Upper lobe of right lung (tissue), 1 donor: ENCODE measurements at regions not wholly inside any gene's neighbourhood (a gene's known extent, or its start where the extent isn't known, plus 50 kb on each side); places are given as distances from the start of the nearest gene placed in this dataset.
A peak's percentile ranks its signal among the peaks of the same experiment; 100 is the strongest.

Experiments used
- ATAC-seq: fragments of 200-7000 bp; cut with Tn5 transposase; one replicate; pipeline ENCODE4 v1.9.1; 2020; ENCODE audit warnings: mild to moderate bottlenecking, moderate library complexity
- DNase-seq: peaks from one replicate; pipeline ENCODE4 v3.0.0-alpha.2; 2020
- H3K27ac ChIP-seq: fragments of 200-600 bp; one replicate; pipeline ENCODE4 v1.8.0; 2022
- H3K27me3 ChIP-seq: fragments of 200-600 bp; one replicate; pipeline ENCODE4 v1.8.0; 2022; ENCODE audit warnings: mild to moderate bottlenecking
- H3K36me3 ChIP-seq: fragments of 200-600 bp; one replicate; pipeline ENCODE4 v1.8.0; 2022
- H3K4me1 ChIP-seq: fragments of 200-600 bp; one replicate; pipeline ENCODE4 v1.8.0; 2022
- H3K4me3 ChIP-seq: fragments of 200-600 bp; one replicate; pipeline ENCODE4 v1.8.0; 2022; ENCODE audit warnings: mild to moderate bottlenecking
- H3K9me3 ChIP-seq: fragments of 200-600 bp; one replicate; pipeline ENCODE4 v1.8.0; 2022
- intact Hi-C: fragments of 100-400 bp; cut with DNase I; formaldehyde crosslinking; loops from one replicate; pipeline ENCODE4 v1.11.0; 2022
- TF ChIP-seq, protein P1 (sequence below): fragments of 200-600 bp; IDR thresholded peaks from one replicate; pipeline ENCODE4 v1.8.0; 2022; ENCODE audit warnings: antibody characterized with exemption
- donor health status: DM: no; HTN: yes; CAD: no; lungs with severe emphysema.

DNA sequence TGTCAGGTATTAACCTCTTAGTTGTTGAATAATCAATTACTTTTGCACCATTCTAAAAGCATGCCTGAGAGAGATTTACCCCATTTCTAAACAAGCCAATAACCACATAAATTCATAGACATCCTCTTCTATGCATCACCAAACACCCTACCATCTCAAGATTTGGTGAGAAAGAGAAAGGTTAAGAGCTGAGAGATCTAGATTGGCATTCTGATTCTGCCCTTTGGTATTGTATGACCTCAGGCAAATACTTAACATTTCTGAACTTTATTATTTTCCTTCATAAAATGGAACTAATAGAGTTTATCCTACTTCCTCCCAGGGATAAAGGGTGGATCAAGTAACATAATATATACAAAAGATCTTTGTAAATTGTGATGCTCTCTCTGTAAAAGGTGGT is 146.5 kb upstream of the MME start:
- no peaks in the 10 kb centered on the region for H3K9me3 ChIP-seq
- no peaks in the 10 kb centered on the region for H3K4me1 ChIP-seq
- ATAC-seq (no peak), DNase-seq (no peak)
- intact Hi-C loops = no loop called here
- TF ChIP-seq, protein P1, sequence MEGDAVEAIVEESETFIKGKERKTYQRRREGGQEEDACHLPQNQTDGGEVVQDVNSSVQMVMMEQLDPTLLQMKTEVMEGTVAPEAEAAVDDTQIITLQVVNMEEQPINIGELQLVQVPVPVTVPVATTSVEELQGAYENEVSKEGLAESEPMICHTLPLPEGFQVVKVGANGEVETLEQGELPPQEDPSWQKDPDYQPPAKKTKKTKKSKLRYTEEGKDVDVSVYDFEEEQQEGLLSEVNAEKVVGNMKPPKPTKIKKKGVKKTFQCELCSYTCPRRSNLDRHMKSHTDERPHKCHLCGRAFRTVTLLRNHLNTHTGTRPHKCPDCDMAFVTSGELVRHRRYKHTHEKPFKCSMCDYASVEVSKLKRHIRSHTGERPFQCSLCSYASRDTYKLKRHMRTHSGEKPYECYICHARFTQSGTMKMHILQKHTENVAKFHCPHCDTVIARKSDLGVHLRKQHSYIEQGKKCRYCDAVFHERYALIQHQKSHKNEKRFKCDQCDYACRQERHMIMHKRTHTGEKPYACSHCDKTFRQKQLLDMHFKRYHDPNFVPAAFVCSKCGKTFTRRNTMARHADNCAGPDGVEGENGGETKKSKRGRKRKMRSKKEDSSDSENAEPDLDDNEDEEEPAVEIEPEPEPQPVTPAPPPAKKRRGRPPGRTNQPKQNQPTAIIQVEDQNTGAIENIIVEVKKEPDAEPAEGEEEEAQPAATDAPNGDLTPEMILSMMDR = no peak
- H3K36me3 ChIP-seq = no peaks in the 10 kb centered on the region
- H3K27me3 ChIP-seq = no peaks in the 10 kb centered on the region
- H3K27ac ChIP-seq = no peak overlapping the region
- H3K4me3 ChIP-seq = no peak overlapping the region

GRCh38 chr3:154932633-154933032 is 147.5 kb upstream of the MME start:
- TF ChIP-seq, protein P1 = no peak
- H3K9me3 ChIP-seq = no peaks in the 10 kb centered on the region
- intact Hi-C loops = no loop called here
- no peaks in the 10 kb centered on the region for H3K36me3 ChIP-seq
- no peaks in the 10 kb centered on the region for H3K27me3 ChIP-seq
- H3K4me1 ChIP-seq = no peaks in the 10 kb centered on the region
- H3K27ac ChIP-seq = no peak overlapping the region
- DNase-seq (no peak), ATAC-seq (no peak)
- no peak overlapping the region for H3K4me3 ChIP-seq

DNA sequence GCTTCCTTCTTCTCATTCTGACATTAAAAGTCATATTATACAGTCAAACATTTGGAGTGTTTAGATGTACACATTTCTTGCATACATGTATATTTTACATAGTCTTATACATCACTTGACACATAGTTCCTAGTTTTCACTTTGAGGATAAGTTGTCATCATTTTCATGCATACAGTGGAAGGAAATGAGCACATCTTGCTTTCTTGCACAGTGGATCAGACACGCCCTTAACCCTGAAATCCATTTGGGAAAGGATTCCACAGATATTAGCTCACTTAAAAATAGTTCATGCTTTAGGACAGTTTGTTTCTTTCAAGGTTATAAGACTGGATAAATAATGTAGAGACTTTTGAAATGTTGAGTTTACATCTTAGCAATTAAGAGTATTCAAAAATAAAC is 148.6 kb upstream of the MME start:
- Histone ChIP-seq H3K36me3 (no peaks in the 10 kb centered on the region), H3K4me3 (no peak overlapping the region), H3K9me3 (no peaks in the 10 kb centered on the region), H3K27ac (no peak overlapping the region), H3K27me3 (no peaks in the 10 kb centered on the region), H3K4me1 (no peaks in the 10 kb centered on the region)
- ATAC-seq (no peak), DNase-seq (no peak)
- intact Hi-C loops = no loop called here
- TF ChIP-seq, protein P1 = no peak

DNA sequence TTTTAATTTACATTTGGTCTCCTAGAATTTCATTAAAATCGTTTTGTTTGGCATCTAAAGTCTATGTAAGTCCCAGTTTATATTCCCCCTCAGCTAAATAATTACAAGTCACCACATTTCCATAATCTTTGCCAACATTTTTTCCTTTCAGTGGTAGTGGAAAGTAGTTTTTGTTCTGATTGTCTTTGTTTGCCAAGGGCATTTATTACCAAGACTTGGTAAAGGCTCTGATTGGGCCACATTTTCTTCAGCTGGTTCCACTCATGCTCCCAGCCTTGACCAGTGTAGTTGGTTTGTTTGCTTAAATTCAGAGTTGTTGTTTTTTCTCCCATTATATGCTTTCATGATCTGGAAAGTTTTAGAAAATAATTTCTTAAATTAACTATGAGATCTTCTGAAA is 153.4 kb upstream of the MME start:
- Histone ChIP-seq H3K4me1 (no peaks in the 10 kb centered on the region), H3K4me3 (no peak overlapping the region), H3K27me3 (no peaks in the 10 kb centered on the region), H3K9me3 (no peaks in the 10 kb centered on the region), H3K27ac (no peak overlapping the region), H3K36me3 (no peaks in the 10 kb centered on the region)
- intact Hi-C loops = no loop called here
- no peak for ATAC-seq
- DNase-seq = no peak
- TF ChIP-seq, protein P1 = no peak

DNA sequence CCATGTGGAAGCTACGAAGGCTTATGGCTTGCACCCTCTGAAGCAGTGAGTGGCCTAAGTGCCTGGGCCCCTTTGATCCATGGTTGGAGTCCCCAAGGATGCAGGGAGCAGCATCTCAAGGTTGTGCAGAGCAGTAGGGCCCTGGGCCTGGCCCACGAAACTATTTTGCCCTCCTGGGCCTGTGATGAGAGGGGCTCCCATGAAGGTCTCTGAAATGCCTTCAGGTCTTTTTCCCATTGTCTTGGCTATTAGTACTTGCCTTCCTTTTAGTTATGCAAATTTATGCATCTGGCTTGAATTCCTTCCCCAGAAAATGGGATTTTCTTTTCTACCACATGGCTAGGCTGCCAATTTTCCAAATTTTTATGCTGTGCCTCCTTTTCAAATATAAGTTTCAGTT is 158.8 kb upstream of the MME start:
- no peaks in the 10 kb centered on the region for H3K36me3 ChIP-seq
- intact Hi-C loops = no loop called here
- H3K27ac ChIP-seq = no peak overlapping the region
- TF ChIP-seq, protein P1 = no peak
- no peaks in the 10 kb centered on the region for H3K4me1 ChIP-seq
- H3K9me3 ChIP-seq = no peaks in the 10 kb centered on the region
- no peaks in the 10 kb centered on the region for H3K27me3 ChIP-seq
- H3K4me3 ChIP-seq = no peak overlapping the region
- DNase-seq (no peak), ATAC-seq (peak; percentile 33)

DNA sequence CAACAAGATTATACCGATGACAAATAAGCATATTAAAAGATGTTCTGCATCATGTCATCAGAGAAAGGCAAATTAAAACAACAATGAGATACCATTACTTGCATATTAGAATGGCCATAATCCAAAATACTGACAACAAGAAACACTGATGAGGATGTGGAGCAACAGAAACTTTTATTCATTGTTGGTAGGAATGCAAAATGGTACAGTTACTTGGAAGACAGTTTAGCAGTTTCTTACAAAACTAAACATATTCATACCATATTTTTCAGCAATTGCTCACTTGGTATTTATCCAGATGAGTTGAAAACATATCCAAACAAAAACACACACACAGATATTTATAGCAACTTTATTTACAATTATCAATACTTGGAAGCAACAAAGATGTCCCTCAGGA is 160.9 kb upstream of the MME start:
- DNase-seq (no peak), ATAC-seq (no peak)
- H3K27me3 ChIP-seq = no peaks in the 10 kb centered on the region
- H3K36me3 ChIP-seq = no peaks in the 10 kb centered on the region
- TF ChIP-seq, protein P1 = no peak
- H3K27ac ChIP-seq = no peak overlapping the region
- no peaks in the 10 kb centered on the region for H3K4me1 ChIP-seq
- intact Hi-C loops = no loop called here
- H3K9me3 ChIP-seq = no peaks in the 10 kb centered on the region
- H3K4me3 ChIP-seq = no peak overlapping the region
